T-helper 17 cell (primary cell): ENCODE measurements at regions not wholly inside any gene's neighbourhood (a gene's known extent, or its start where the extent isn't known, plus 50 kb on each side); places are given as distances from the start of the nearest gene placed in this dataset.

Experiments
- ATAC-seq: fragments of 150-1000 bp; cut with Tn5 transposase; 2 replicates; pipeline ENCODE4 v1.10.0; 2021; ENCODE audit warnings: mild to moderate bottlenecking, moderate library complexity
- DNase-seq, 3 donors: peaks; one replicate each; pipeline versions ENCODE4 v3.0.0 to v3.0.0-alpha.2; 2020 to 2021
- H3K9me3 ChIP-seq: one replicate; pipeline ENCODE4 v1.7.0; 2013; ENCODE audit warnings: low read length, mild to moderate bottlenecking; ENCODE audit not compliant: control insufficient read depth, poor library complexity, severe bottlenecking
- H3K27ac Mint-ChIP-seq: one replicate; pipeline ENCODE4 v1.8.0; 2022; ENCODE audit warnings: mild to moderate bottlenecking, moderate library complexity, mixed read lengths
- H3K27me3 Mint-ChIP-seq: one replicate; pipeline ENCODE4 v1.8.0; 2022; ENCODE audit warnings: mixed read lengths
- H3K36me3 Mint-ChIP-seq: one replicate; pipeline ENCODE4 v1.8.0; 2022; ENCODE audit warnings: low read depth, mixed read lengths
- H3K4me1 Mint-ChIP-seq: one replicate; pipeline ENCODE4 v1.8.0; 2022; ENCODE audit warnings: mild to moderate bottlenecking, mixed read lengths
- H3K4me3 Mint-ChIP-seq: one replicate; pipeline ENCODE4 v1.8.0; 2022; ENCODE audit warnings: mild to moderate bottlenecking, moderate library complexity, mixed read lengths

DNA sequence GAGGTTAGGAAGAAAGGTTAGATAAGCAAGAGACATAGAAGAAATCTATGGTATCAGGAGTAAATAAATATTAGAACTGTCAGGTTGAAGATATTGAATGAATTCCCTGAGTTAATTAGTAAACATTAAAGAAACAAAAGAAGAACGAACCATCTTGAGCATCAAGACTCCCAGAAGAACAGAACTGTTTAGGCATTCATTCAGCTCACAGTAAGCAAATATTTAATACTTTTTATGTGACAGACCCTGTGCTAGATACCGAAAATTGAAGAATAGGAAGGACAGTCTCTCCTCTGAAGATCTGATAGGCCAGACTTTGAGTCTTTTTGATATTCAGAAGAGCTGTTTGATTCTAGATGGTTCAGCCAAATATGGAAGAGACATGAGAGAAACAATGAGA is 731.5 kb downstream of the XPNPEP1 start:
- no peaks in the 10 kb centered on the region for H3K36me3 Mint-ChIP-seq
- no peak overlapping the region for H3K4me3 Mint-ChIP-seq
- H3K4me1 Mint-ChIP-seq: no peaks in the 10 kb centered on the region
- DNase-seq (no peak), ATAC-seq (no peak)
- H3K27me3 Mint-ChIP-seq: no peaks in the 10 kb centered on the region
- H3K9me3 ChIP-seq: no peaks in the 10 kb centered on the region
- H3K27ac Mint-ChIP-seq: no peak overlapping the region

DNA sequence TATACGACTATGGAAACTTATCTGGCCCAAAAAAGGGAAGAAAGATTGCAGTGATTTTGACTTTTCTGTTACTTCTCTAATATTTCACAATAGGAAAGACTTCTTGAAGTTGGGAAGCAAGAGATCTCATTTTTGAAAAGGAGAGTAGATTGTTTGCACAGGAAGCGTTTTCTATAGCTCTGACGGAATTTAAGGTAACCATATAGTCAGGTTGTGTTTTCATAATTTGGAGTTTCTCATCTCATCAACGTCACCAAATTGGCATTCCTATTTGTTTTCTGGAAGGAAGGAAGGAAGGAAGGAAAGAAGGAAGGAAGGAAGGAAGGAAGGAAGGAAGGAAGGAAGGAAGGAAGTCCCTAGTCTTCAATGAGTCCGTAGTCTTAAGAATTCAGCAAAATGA is 732.0 kb downstream of the XPNPEP1 start:
- H3K4me1 Mint-ChIP-seq: no peaks in the 10 kb centered on the region
- no peak overlapping the region for H3K4me3 Mint-ChIP-seq
- ATAC-seq: no peak
- no peaks in the 10 kb centered on the region for H3K27me3 Mint-ChIP-seq
- H3K9me3 ChIP-seq: no peaks in the 10 kb centered on the region
- DNase-seq: no peak
- no peaks in the 10 kb centered on the region for H3K36me3 Mint-ChIP-seq
- H3K27ac Mint-ChIP-seq: no peak overlapping the region

DNA sequence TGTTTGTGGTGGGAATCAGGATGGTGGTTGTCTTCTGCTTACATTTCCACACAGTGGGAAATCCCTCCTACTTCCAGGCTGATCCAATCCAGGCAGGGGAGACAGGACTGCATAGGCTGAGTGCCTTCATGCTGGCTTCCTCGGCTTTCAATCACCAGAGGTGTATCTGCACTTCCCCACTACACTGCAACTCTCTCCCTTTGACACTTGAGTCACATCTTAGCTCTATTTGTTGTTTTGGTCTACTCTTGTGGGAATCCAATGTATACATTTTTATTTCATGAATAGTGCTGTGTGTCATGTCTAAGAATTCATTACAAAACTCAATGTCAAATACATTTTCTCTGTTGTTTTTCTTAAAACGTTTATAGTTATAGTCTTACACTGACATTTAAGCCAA is 735.6 kb downstream of the XPNPEP1 start:
- DNase-seq (no peak), ATAC-seq (no peak)
- Mint-ChIP-seq H3K27me3 (no peaks in the 10 kb centered on the region), H3K4me3 (no peak overlapping the region), H3K36me3 (no peaks in the 10 kb centered on the region), H3K4me1 (no peaks in the 10 kb centered on the region), H3K27ac (no peak overlapping the region)
- no peaks in the 10 kb centered on the region for H3K9me3 ChIP-seq

DNA sequence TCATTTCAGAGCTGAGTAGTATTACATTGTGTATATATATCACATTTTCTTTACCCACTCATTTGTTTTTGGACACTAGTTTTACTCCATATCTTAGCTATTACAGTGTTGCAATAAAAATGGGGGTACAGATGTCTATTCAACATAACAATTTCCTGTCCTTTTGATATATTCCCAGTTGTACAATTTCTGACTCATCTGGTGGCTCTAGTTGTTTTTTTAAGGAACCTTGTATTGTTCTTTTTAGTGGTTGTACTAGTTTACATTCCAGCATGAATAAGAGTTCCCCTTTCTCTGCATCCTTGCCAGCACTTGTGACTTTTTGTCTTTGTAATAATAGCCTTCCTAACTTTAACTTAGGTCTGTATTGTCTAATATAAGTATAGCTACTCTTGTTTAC is 739.9 kb downstream of the XPNPEP1 start:
- no peaks in the 10 kb centered on the region for H3K9me3 ChIP-seq
- Mint-ChIP-seq H3K4me3 (no peak overlapping the region), H3K36me3 (no peaks in the 10 kb centered on the region), H3K27ac (no peak overlapping the region), H3K27me3 (no peaks in the 10 kb centered on the region), H3K4me1 (no peaks in the 10 kb centered on the region)
- DNase-seq (no peak), ATAC-seq (no peak)

DNA sequence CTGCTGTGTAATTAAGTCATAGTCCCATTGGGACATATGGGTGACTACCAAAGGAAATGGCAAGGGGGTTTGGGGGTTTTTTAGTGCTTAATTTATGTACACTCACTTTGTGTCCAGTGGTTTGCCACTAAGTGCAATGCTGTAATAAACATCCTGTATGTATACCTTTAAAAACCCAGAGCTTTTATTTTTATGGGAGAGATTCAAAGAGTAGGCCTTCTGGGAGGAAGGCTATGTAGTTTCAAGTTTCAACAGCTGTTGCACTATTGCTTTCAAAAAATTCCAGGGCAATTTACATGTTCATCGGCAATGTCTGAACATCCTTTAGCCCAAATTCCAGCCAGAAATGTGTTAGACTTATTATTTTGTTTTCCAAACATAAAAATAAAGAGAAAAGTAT is 744.7 kb downstream of the XPNPEP1 start:
- ATAC-seq (no peak), DNase-seq (no peak)
- H3K4me1 Mint-ChIP-seq: no peaks in the 10 kb centered on the region
- H3K27me3 Mint-ChIP-seq: no peaks in the 10 kb centered on the region
- no peak overlapping the region for H3K4me3 Mint-ChIP-seq
- H3K9me3 ChIP-seq: no peaks in the 10 kb centered on the region
- H3K27ac Mint-ChIP-seq: no peak overlapping the region
- H3K36me3 Mint-ChIP-seq: no peaks in the 10 kb centered on the region

DNA sequence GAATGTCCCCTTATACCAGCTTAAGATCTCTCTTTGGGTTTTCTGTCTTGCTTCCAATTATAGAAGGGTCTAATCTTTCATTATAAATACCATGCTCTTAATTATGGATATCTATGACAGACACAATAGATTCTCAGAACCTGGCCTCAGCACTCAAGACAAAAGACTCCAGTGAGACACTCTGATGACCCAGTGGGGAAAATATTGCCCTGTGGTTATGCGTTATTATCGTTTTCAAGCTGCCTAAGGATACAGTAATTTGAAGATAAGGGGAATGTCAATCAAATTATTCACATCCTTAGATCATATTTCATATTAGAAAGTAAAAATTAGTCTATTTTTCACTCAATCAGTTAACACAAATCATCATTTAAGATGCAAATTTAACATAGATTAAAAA is 748.8 kb downstream of the XPNPEP1 start:
- Mint-ChIP-seq H3K27ac (no peak overlapping the region), H3K4me3 (no peak overlapping the region), H3K27me3 (no peaks in the 10 kb centered on the region), H3K4me1 (no peaks in the 10 kb centered on the region), H3K36me3 (no peaks in the 10 kb centered on the region)
- DNase-seq (no peak), ATAC-seq (no peak)
- no peaks in the 10 kb centered on the region for H3K9me3 ChIP-seq

DNA sequence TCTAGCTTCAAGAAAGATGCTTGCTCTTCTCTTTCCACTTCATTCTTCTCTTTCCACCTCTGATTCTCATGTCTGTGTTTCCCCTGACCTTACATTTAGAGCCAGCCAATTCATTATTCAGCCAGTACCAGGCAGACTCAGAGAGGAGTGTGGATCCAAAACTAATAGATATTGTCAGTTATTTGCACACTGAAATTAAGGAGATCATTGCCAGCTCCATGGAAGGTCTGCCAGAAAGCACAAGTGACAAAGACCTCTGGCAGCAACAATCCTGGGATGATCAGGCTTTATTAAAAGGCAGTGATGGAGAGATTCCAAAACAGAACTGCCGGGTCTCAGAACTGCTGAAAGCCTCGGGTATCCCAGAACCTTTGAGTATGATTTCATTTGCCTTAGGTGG is 749.4 kb downstream of the XPNPEP1 start:
- no peak overlapping the region for H3K27ac Mint-ChIP-seq
- no peaks in the 10 kb centered on the region for H3K9me3 ChIP-seq
- DNase-seq (no peak), ATAC-seq (no peak)
- H3K27me3 Mint-ChIP-seq: no peaks in the 10 kb centered on the region
- H3K36me3 Mint-ChIP-seq: no peaks in the 10 kb centered on the region
- no peaks in the 10 kb centered on the region for H3K4me1 Mint-ChIP-seq
- no peak overlapping the region for H3K4me3 Mint-ChIP-seq

DNA sequence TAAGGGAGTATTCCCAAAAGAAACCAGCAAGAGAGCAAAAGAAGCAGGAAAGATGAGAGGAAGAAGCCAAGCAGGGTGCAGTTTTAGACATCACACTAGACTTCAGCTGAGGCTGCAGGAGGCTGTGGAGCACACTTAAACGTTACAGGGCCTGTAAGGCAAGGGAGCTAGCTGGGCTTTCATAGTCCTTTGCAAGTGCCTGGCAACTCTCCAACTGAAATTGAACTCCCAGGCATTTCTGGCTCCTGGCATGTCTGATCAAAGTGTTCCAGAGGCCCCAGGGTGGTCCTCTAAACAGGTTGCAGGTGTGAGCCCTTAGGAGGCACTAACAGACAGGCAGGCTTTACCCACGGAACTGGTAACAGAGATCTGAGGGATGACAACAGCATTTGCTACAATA is 750.2 kb downstream of the XPNPEP1 start:
- DNase-seq: no peak

DNA sequence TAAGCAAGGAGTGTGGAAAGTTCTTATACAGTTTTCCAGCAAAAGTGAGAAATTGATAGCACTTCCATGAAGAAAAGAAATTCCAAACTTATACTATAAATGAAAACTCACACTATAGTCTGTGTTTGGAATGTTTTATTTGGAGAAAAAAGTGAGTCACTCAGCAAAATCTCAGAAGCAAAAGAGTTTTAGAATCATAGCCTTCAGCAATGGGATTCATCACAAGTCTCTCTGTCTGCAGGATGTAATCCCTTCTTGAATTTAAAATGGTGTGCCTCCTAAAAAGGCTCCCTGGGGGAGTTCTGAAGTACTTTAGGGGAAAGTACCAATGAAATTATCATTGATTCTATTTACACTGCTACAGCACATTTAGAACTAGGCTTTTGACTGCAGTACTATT is 756.4 kb downstream of the XPNPEP1 start:
- Mint-ChIP-seq H3K4me3 (no peak overlapping the region), H3K27ac (no peak overlapping the region), H3K27me3 (no peaks in the 10 kb centered on the region), H3K4me1 (no peaks in the 10 kb centered on the region), H3K36me3 (no peaks in the 10 kb centered on the region)
- DNase-seq (no peak), ATAC-seq (no peak)
- no peaks in the 10 kb centered on the region for H3K9me3 ChIP-seq

More for the DNA sequence above, 750.2 kb downstream of the XPNPEP1 start:
- no peak overlapping the region for H3K4me3 Mint-ChIP-seq
- H3K9me3 ChIP-seq: no peaks in the 10 kb centered on the region
- no peaks in the 10 kb centered on the region for H3K4me1 Mint-ChIP-seq
- no peaks in the 10 kb centered on the region for H3K36me3 Mint-ChIP-seq
- H3K27ac Mint-ChIP-seq: no peak overlapping the region
- H3K27me3 Mint-ChIP-seq: no peaks in the 10 kb centered on the region
- no peak for ATAC-seq

DNA sequence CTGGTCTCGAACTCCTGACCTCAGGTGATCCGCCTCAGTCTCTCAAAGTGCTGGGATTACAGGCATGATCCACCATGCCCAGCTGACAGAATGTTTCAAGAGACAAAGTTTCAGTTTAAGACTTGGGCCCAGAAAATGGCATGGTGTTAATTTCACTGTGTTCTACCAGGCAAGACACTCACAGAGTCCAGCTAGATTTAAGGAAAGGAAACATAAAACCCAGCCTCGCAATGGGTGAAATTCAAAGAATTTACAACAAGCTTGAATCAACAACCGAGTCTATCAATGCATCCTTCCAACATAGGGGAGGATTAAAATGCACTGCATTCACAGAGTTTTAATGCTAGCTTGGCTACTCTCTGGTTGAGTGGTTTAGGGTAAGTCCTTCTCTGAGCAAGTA is 764.0 kb downstream of the XPNPEP1 start:
- ATAC-seq: no peak
- Mint-ChIP-seq H3K27ac (no peak overlapping the region), H3K36me3 (no peaks in the 10 kb centered on the region), H3K27me3 (no peaks in the 10 kb centered on the region), H3K4me3 (no peak overlapping the region), H3K4me1 (no peaks in the 10 kb centered on the region)
- no peaks in the 10 kb centered on the region for H3K9me3 ChIP-seq
- no peak for DNase-seq

DNA sequence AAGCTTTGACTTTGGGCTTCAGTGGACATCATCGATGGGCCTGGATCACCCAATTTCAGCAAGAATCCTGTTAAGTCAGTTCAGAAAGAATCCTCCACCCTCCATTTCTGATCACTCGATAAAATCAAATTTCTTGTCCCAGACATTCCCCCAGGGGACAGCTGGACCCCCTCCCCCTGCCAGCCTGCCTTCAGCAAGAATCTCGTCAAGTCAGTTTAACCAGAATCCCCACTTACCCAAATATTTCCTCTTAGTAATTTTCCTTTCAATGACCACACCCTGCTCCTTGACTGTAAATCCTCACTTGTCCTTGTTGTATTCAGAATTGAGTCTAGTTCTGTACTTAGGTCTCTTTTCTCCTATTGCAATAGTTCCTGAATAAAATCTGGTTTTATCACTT is 766.9 kb downstream of the XPNPEP1 start:
- ATAC-seq (no peak), DNase-seq (no peak)
- Mint-ChIP-seq H3K4me3 (no peak overlapping the region), H3K27ac (no peak overlapping the region), H3K36me3 (no peaks in the 10 kb centered on the region), H3K27me3 (no peaks in the 10 kb centered on the region), H3K4me1 (no peaks in the 10 kb centered on the region)
- H3K9me3 ChIP-seq: no peaks in the 10 kb centered on the region

DNA sequence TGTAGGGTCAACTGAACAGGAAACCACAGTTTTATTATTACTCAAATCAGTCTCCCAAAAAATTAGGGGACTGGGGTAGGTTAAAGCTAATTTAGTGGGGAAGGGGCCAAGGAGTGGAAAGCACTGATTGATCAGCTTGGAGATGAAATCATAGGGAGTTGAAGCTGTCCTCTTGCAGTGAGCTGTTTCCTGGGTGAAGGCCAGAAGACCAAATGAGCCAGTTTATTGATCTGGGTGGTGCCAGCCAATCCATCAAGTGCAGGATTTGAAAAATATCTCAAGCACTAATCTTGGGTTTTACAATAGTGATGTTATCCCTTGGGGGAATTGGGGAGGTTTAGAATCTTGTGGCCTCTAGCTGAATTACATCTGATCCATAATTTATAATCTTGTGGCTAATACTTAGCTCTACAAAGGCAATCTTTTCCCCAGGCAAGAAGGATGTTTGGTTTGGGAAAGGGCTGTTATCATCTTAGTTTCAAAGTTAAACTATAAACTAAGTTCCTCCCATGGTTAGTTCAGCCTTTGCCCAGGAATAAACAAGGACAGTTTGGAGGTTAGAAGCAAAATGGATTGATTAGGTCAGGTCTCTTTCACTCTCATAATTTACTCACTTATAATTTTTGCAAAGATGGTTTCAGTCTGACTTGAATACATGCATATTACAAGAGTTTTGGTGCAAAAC is 773.5 kb downstream of the XPNPEP1 start:
- Mint-ChIP-seq H3K27me3 (no peaks in the 10 kb centered on the region), H3K27ac (no peak overlapping the region), H3K4me1 (no peaks in the 10 kb centered on the region), H3K36me3 (no peaks in the 10 kb centered on the region), H3K4me3 (no peak overlapping the region)
- H3K9me3 ChIP-seq: no peaks in the 10 kb centered on the region
- DNase-seq (no peak), ATAC-seq (no peak)

DNA sequence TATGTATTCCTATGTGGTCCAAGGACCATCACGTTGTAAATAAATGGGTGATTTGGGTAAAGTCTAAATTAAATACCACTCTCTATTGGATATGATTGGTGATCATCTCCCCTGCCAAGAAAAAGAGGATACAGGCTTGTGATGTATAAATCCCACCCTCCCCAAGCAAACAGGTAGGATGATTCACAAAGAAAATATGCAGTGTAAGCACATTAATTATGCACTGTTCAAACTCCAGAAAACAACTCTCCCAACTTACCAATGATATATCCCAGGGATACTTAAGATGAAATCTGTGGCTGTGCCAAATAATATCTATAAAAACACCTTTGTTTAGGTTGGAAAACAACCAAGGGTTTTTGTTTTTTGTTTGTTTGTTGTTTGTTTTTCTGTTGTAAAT is 795.9 kb downstream of the XPNPEP1 start:
- no peak for ATAC-seq
- H3K4me1 Mint-ChIP-seq: no peaks in the 10 kb centered on the region

DNA sequence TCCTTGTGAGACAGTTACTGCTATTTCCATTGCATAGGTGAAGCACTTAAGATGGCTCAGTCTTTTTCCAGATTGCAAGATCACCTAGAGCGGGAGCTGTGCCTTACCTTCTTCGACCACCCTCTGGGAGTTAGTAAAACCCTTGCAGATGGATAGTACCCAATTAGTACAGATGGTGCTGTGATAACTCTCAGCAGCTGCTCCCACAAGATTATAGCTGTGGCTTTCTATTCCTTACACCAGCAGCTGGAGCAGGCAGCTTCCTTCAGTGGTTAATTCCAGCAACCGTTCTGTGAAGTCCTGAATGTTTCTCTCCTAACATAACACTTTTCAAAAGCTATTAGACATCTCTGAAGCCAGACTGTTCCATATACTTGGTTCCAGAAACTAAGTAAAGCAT is 796.8 kb downstream of the XPNPEP1 start:
- Mint-ChIP-seq H3K27me3 (no peaks in the 10 kb centered on the region), H3K4me3 (no peak overlapping the region), H3K36me3 (no peaks in the 10 kb centered on the region), H3K4me1 (no peaks in the 10 kb centered on the region), H3K27ac (no peak overlapping the region)
- ATAC-seq: no peak
- H3K9me3 ChIP-seq: peaks cover 4% of the 10 kb centered on the region
- DNase-seq: no peak

More for the DNA sequence above, 795.9 kb downstream of the XPNPEP1 start:
- no peak overlapping the region for H3K27ac Mint-ChIP-seq
- no peaks in the 10 kb centered on the region for H3K36me3 Mint-ChIP-seq
- DNase-seq: no peak
- H3K27me3 Mint-ChIP-seq: no peaks in the 10 kb centered on the region
- H3K9me3 ChIP-seq: peaks cover 4% of the 10 kb centered on the region
- no peak overlapping the region for H3K4me3 Mint-ChIP-seq
